IPS DF 19.7 (cell line): ENCODE measurements at regions not wholly inside any gene's neighbourhood (a gene's known extent, or its start where the extent isn't known, plus 50 kb on each side); places are given as distances from the start of the nearest gene placed in this dataset.
A peak's percentile ranks its signal among the peaks of the same experiment; 100 is the strongest.
"Not testable (repeated sequence)": the region's sequence is repeated elsewhere in the genome, so short reads cannot be mapped to it uniquely, and the experiment has no call there.

Source experiments
- DNase-seq: peaks from one replicate; pipeline ENCODE4 v3.0.0-alpha.2; 2013; ENCODE audit warnings: low read depth, low spot score

DNA sequence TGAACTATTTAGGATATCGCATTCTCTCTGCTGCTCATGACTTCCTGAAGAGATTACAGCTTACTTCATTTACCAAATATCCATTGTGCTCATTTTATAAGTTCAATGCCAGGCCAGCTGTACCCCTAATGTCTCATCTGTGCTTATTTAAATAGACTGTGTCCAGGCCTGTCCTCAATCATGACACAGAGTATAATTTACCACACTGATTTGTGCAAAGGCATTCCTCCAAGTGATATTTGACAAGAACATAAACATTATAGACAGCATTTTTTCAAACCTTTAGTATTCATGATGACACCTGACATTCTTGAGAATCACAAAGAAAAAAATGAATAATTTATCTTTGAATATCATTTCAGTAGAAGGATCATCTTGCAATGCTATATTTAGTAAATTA is 260.1 kb upstream of the SEMA3D start:
- no peak for DNase-seq

GRCh38 chr7:85426487-85426960 is 239.7 kb upstream of the SEMA3D start:
- no peak for DNase-seq

DNA sequence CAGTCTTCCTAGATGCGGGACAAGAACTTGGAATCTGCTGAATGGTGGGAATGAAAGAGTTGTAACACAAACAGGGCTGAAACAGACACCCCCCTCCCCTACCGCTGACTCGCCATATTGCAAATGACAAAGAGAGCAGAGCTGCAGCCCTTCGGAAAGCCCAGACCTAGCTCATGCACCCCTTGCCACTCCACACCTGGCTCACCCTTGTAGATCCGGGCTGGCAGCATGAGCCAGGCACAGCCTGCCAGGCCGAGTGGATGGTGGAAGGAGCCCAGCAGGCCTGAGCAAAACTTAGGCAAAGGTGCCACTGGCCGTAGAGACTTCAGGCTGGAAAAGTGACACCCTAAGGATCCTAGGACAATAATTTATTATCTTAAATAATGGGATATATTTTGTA is 237.4 kb upstream of the SEMA3D start:
- DNase-seq: no peak

- DNase-seq: no peak
Observed at GRCh38 chr7:85423209-85423895, 236.5 kb upstream of the SEMA3D start.

DNA sequence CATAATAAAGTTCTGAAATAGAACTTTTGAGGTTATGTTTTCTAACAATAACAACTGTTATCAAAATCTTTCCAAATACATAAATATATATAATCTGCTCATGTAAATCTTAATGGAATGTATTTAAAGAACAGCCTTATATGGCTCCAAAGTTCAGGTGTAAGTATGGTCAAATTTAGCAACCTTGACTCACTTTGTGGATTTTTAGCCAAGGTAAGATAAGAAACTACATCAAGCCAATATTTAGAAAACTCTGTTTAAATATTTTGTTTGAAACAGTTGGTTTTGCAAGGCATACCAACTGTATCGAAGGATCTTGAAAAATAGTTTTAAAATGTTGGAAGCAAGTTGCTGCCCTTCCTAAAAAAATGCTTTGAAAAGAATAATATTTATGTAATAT is 228.9 kb upstream of the SEMA3D start:
- no peak for DNase-seq

DNA sequence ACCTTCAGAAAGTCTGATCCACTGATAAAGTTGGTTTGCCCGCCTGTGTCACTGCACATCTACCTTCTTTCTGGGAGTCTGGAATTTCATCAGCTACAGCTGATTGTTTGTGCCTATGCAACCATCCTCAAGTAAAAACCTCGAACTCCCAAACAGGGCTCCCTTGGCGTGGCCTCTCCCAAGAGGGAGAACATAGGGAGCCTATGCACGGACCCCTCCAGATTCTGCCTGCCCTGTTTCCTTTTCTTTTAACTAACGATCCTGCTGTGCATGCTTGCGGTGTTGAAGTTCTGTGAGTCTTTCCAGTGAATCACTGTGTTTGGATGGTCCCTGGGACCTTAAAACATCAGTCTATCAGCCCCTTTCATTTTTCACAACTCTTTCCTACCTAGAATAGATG is 226.9 kb upstream of the SEMA3D start:
- no peak for DNase-seq

GRCh38 chr7:85412912-85413311 is 226.1 kb upstream of the SEMA3D start:
- no peak for DNase-seq

GRCh38 chr7:85407391-85407790 is 220.5 kb upstream of the SEMA3D start:
- DNase-seq: no peak

- no peak for DNase-seq
Observed at GRCh38 chr7:85405016-85405902, 218.4 kb upstream of the SEMA3D start.

DNA sequence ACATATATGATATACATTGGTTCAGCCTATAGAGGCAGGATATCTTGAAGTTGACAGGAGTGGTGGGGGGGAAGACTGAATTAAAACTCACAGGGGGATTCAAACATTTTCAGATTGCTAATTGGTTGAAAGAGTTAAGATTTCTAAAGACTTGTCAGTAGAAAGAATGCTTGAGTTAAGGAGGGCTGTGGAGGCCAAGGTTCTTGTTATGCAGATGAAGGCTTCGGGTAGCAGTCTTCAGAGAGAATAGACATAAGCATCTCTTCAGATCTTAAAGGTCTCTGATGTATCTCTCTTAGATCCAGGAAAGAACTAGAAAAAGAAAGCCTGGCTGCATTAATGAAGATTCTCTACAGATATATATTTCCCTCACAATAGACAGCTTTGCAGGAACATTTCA is 209.8 kb upstream of the SEMA3D start:
- peak; percentile 23 for DNase-seq

- no peak for DNase-seq
Observed at GRCh38 chr7:85392789-85393188, 205.9 kb upstream of the SEMA3D start.

DNA sequence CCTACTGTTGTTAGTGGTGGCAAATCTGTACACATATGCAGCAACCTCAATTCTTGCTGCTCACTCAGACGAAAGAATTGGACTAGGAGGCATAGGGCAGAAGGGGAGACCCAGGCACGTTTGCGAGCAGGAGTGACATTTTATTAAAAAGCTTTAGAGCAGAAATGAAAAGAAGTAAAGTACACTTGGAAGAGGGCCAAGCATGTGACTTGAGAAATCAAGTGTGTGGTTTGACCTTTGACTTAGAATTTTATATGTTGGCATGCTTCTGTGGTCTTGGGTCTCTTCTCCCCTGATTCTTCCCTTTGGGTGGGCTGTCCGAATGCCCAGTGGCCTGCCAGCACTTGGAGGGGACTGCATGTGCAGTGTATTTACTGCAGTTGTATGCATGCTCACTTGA is 205.5 kb upstream of the SEMA3D start:
- no peak for DNase-seq

DNA sequence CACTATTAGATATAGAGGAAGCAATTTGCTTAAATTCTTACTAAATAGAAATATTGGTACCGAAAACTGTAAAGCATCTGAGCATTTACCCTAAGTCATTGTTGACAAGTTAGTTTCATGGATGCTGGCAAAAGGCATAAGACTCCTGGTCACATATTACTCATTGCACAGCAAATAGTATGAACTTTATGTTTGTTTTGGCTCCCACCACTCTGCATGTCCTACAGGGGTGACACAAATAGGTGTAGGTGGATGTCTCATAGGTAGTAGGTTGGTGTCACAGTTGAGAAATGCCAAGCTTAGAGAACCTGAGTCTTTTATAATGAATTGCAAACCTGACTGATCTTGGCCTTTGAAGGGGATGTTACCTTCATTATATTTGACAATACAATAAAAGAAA is 199.6 kb upstream of the SEMA3D start:
- DNase-seq: no peak

GRCh38 chr7:85384392-85384791 is 197.5 kb upstream of the SEMA3D start:
- DNase-seq: no peak

DNA sequence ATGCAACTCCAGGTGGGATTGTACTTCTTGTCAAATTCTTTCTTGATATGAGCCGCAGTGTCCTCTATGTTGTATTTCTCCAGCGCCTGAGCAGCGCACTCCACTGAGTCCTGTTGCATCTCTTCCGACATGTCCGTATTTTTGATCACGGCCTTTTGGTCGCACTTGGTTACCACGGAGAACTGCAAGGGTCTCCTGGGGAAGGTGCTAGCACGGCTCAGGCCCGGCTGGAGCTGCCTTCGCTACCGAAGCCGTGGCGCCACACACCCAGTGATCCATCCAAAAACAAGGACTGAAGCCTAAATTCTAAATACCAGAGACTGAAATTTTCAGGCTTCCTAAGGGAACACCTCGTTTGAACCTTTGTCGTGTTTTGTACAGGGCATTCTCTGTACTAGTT is 194.4 kb upstream of the SEMA3D start:
- no peak for DNase-seq

DNA sequence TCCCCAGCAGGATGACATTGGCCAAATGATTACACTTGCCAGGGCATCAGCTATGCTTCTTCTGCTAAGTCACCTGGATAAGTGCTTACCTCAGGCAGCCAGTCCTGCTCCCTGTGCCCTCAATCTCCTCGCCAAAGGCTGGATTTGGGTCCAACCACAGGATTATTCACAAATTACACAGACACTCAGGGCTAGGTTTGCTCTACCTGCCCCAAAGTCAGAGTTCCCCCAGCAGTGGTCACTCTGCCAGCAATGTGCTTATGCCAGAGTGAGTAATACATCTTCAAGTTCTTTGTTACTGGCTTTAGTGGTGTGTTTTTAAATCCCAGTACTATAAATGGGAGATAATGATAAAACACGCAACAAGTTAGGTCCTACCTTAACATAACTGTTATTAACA is 189.7 kb upstream of the SEMA3D start:
- DNase-seq: no peak

- DNase-seq: no peak
Observed at GRCh38 chr7:85356916-85357315, 170.1 kb upstream of the SEMA3D start.

- DNase-seq: no peak
Observed at GRCh38 chr7:85343484-85343883, 156.6 kb upstream of the SEMA3D start.

- no peak for DNase-seq
Observed at GRCh38 chr7:85342781-85343180, 155.9 kb upstream of the SEMA3D start.

DNA sequence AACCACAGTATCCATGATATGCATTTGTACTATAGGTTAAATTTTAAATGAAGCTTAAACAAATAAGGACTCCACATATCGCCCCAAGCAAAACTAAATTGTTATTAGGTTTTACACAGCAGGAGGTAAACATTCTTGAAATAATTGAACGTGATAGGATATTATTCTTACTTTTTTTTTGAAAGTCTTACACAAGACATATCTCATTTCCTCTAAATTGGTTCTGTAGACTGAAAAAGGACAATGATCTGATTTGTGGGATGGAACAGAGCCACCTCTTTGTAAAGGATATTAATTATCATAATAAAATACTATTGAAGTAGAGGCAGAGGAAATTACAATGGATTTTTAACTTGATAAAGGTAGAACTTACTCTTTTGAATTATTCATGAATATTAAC is 155.1 kb upstream of the SEMA3D start:
- DNase-seq: no peak

GRCh38 chr7:85341121-85341520 is 154.3 kb upstream of the SEMA3D start:
- no peak for DNase-seq

DNA sequence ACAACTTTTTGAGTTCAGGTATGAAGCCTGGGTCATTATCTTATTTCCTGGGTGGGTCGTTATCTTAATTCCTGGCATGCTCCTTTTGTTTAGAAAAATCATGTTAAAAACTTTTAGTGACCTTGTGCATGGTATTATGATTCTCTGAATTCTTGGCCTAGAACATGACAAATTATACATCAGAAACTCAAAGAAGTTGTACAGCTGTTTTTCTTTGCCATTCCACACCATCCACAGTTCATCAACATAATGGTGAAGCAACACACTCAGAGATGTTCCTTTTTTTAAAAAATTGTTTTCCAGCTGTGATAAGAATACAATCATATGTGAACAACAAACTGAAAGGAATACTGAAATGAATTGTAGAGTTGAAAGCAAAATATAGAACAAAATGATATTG is 149.2 kb upstream of the SEMA3D start:
- no peak for DNase-seq

GRCh38 chr7:85335113-85335512 is 148.3 kb upstream of the SEMA3D start:
- DNase-seq: not testable (repeated sequence)
